GM10266 (cell line): ENCODE measurements at regions not wholly inside any gene's neighbourhood (a gene's known extent, or its start where the extent isn't known, plus 50 kb on each side); places are given as distances from the start of the nearest gene placed in this dataset.

Experiments used
- DNase-seq: peaks from one replicate; pipeline ENCODE4 v3.0.0; 2012; ENCODE audit errors: extremely low spot score
- CTCF ChIP-seq: IDR thresholded peaks from 2 replicates; pipeline ENCODE4 v1.5.1; 2012; ENCODE audit warnings: mild to moderate bottlenecking, low read depth; ENCODE audit not compliant: control insufficient read depth, insufficient read depth; ENCODE audit errors: missing control alignments

- TF ChIP-seq CTCF, result no peak
- DNase-seq, result no peak
Measured at GRCh38 chr1:43049481-43049880, 90.8 kb upstream of the SLC2A1 start.

GRCh38 chr1:43048601-43049011 is 89.9 kb upstream of the SLC2A1 start:
- no peak for DNase-seq
- TF ChIP-seq CTCF, result no peak

GRCh38 chr1:43047135-43047534 is 88.5 kb upstream of the SLC2A1 start:
- DNase-seq, result no peak
- TF ChIP-seq CTCF, result no peak

GRCh38 chr1:43044572-43045361 is 86.1 kb upstream of the SLC2A1 start:
- no peak for DNase-seq
- TF ChIP-seq CTCF, result no peak

- no peak for DNase-seq
- TF ChIP-seq CTCF, result no peak
Measured at GRCh38 chr1:43043695-43044094, 85.0 kb upstream of the SLC2A1 start.

- no peak for TF ChIP-seq CTCF
- no peak for DNase-seq
Measured at GRCh38 chr1:43042773-43043457, 84.2 kb upstream of the SLC2A1 start.

- no peak for DNase-seq
- no peak for TF ChIP-seq CTCF
Measured at GRCh38 chr1:43042127-43042526, 83.5 kb upstream of the SLC2A1 start.
